HG03045 (cell line): ENCODE measurements at regions not wholly inside any gene's neighbourhood (a gene's known extent, or its start where the extent isn't known, plus 50 kb on each side); places are given as distances from the start of the nearest gene placed in this dataset.
"Not testable (repeated sequence)": the region's sequence is repeated elsewhere in the genome, so short reads cannot be mapped to it uniquely, and the experiment has no call there.

ENCODE experiments used
- ATAC-seq: cut with Tn5 transposase; IDR thresholded peaks from one replicate; pipeline ENCODE4 v1.9.1; 2021; ENCODE audit warnings: mild to moderate bottlenecking, moderate library complexity; ENCODE audit not compliant: unreplicated experiment

DNA sequence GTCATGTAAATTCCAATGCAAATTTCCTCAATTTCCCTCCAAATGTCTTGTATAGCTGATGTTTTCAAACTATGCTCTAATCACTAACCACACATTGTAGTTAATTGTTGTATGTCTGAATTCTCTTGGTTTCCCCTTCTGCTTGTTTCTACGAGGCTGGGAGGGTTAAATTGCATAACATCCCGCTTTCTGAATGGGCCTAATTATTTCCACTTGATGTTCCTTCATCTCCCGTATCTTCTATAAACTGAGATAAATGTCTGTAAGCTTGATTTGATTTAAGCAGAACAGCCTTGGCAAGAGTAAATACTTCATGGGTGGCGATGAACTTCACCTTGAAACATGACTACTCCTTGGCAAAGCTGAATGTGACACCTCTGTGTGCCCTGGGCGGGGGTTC is 72.2 kb downstream of the SERINC2 start:
- no peak for ATAC-seq

DNA sequence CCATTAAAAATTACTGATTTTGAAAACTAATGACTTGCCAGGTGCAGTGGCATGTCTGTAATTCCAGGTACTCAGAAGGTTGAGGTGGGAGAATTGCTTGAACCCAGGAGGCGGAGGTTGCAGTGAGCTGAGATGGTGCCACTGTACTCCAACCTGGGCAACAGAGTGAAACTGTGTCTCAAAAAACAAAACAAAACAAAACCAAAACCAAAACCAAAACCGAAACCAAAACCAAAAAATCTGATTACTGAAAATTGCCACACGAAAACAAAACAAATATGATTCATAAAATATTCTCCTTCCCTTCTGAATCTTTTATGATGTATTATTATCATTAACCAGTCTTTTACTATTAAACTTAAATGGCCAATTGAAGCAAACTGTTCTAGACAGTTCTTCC is 74.1 kb downstream of the SERINC2 start:
- ATAC-seq, result no peak

DNA sequence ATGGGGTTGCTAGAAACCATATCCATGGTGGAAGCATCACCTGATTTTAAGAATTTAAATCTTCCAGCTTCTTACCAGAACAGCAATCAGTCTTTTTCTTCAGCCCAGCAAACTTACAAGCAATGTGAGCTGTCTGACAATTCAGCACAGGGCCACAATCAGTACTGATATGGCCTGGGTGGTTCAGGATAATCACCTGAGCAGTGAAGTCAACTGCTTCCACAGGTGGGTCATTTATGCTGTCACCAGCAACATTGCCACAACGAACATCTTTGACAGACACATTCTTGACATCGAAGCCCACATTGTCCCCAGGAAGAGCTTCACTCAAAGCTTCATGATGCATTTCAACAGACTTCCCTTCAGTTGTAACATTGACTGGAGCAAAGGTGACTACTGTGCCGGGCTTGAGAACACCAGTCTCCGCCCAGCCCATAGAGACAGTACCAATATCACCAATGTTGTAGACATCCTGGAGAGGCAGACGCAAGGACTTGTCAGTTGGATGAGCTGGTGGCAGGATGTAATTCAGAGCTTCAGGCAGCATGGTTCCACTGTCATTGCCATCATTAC is 74.8 kb downstream of the SERINC2 start:
- ATAC-seq, result no peak

DNA sequence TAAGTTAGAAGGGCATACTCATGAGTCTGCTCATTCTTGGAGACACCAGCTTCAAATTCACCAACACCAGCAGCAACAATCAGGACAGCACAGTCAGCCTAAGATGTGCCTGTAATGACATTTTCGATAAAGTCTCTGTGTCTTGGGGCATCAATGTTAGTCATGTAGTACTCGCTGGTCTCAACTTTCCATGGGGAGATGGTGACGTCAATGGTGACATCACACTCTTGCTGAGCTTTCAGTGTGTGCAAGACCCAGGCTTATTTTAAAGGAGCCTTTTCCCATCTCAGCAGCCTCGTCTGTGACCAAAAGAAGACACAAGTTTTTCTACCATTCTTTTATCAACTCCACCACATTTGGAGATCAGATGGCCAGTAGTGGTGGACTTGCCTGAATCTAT is 75.5 kb downstream of the SERINC2 start:
- ATAC-seq, result no peak

DNA sequence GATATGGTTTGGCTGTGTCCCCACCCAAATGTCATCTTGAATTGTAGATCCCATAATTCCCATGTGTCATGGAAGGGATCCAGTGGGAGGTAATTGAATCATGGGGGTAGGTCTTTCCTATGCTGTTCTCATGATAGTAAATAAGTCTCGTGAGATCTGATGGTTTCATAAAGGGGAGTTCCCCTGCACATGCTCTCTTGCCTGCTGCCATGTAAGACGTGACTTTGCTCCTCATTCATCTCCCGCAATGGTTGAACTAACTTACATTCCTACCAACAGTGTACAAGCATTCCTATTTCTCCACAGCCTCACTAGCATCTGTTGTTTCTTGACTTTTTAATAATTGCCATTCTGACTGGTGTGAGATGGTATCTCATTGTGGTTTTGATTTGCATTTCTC is 76.6 kb downstream of the SERINC2 start:
- not testable (repeated sequence) for ATAC-seq

DNA sequence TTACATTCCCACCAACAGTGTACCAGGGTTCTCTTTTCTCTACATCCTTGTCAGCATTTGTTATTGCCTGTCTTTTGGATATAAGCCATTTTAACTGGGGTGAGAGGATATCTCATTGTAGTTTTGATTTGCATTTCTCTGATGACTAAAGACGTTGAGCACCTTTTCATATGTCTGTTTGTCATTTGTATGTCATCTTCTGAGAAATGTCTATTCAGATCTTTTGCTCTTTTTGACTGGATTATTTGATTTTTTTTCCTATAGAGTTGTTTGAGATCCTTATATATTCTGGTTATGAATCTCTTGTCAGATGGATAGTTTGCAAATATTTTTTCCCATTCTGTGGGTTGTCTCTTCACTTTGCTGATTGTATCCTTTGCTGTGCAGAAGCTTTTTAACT is 77.6 kb downstream of the SERINC2 start:
- not testable (repeated sequence) for ATAC-seq

DNA sequence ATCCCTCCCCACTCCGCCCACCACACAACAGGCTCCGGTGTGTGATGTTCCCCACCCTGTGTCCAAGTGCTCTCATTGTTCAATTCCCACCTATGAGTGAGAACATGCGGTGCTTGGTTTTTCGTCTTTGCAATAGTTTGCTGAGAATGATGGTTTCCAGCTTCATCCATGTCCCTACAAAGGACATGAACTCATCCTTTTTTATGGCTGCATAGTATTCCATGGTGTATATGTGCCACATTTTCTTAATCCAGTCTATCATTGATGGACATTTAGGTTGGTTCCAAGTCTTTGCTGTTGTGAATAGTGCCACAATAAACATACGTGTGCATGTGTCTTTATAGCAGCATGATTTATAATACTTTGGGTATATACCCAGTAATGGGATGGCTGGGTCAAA is 81.0 kb upstream of the TINAGL1 start:
- ATAC-seq, result not testable (repeated sequence)

DNA sequence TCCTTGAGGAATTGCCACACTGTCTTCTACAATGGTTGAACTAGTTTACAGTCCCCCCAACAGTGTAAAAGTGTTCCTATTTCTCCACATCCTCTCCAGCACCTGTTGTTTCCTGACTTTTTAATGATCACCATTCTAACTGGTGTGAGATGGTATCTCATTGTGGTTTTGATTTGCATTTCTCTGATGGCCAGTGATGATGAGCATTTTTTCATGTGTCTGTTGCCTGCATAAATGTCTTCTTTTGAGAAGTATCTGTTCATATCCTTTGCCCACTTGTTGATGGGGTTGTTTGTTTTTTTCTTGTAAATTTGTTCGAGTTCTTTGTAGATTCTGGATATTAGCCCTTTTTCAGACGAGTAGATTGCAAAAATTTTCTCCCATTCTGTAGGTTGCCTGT is 80.5 kb upstream of the TINAGL1 start:
- not testable (repeated sequence) for ATAC-seq

DNA sequence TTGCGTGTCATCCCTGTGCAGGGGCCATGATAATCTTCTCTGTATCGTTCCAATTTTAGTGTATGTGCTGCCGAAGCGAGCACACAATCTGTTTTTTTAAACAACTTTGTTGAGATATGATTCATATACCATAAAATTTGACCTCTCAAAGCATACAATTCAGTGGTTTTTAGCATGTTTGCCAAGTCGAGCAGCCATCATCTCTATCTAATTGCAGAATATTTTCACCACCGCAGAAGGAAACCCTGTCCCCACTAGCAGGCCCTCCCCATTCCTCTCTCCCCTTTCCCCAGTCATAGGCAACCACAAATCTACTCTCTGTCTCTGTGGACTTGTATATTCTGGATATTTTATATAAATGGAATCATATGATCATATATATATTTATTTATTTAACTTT is 78.7 kb upstream of the TINAGL1 start:
- ATAC-seq, result no peak

DNA sequence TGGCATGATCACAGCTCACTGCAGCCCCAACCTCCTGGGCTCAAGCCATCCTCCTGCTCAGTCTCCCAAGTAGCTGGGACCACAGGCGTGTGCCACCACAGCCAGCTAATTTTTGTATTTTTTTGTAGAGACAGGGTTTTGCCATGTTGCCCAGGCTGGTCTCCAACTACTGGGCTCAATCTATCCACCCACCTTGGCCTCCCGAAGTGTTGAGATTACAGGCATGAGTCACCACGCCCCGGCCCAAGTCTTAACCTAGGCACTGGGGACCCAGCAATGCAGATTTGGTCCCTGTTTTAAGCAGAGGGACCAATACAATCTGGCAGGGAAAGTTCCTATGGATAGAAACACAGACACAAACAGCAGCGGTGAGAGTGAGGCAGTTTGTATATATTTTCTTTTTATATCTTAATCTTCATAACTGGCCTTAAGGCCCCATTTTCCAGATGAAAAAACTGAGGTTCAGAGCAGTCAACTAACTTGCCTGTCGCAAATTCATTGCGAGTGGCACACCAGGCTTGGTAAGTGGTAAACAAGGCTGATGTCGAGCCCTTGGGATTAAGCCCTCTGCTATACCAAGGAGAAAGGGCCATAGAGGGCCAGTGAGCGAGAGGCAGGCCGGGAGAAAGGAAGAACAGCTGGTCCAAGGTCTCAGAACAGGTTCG is 77.8 kb upstream of the TINAGL1 start:
- no peak for ATAC-seq

DNA sequence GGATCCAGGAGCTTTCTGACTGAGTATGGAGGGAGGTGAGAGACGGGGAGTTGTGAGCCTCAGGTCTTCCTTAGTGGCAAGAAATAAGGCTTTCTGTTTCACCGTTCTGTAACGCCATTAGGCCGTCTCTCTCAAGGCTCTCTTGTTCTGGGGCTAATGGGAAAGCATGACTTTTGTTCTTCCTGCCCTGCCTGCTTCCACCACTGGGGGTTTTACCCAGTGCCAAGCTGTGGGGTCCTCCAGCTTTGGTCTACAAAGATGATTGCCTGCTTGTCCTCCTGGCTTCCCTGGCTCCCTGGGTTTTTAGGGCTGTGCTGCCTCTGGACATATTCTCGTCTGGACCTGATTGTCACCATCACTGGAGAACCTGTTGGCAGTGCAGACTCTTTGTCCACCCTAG is 74.8 kb upstream of the TINAGL1 start:
- ATAC-seq, result no peak

DNA sequence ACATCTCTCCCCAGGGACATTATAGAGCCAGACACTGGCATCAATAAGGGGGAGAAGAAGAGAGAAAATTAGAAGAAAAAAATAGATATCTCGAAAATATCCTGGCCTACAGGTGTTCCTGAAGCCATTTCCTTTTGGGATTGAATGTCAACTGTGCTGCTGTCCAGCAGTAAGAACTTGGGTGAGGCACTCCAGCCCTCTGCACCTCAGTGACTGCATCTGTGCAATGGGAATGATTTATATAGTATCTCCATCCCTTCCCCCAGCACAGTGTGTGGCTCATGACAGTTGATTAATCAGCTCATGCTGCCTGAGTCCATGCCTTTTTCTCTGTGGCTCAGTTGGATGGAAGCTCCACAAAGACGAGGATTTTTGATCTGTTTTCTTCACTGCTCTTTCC is 74.1 kb upstream of the TINAGL1 start:
- ATAC-seq, result no peak

DNA sequence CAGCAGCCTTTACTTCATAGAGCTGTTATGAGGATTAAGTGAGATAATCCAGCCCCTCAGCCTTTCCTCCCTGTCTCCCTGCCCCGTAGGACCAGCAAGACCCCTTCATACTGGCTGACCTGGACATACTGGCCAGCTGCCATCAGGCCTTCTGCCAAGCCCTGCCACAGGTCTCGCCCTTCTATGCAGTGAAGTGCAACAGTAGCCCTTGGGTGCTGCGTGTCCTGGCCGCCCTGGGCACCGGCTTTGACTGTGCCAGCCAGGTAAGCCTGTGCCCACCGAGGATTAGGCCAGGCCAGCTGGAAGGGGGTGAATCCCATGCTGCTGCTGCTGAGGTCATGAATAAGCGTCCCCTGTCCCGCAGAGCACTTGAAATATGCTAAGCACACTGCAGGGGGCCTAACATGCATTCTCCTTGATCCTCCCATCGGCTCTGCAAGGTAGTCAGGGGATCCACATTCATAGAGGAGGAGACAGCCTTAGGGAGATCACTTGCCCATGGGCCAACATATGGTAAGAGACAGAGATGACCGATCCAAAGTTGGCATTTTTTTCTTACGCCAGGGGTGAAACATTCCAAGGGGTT is 73.3 kb upstream of the TINAGL1 start:
- no peak for ATAC-seq

DNA sequence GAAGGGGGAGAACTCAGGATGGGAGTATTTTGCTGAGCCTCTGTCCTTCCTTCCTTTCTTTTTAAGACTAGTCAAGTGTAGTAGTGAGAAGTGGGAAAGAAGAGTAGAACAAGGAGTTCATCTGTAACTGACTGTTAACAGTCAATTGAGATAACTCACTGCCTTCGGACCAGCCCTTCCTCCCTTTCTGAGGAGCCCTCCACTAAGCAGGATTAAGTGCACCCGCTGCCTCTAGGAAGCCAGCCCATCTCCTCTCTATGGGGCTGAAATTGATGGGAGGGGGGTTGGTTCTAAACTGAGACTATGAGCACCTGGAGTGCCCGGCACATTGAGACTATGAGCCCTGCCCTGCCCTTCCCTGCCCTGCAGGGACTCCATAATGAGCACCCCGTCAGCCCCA is 72.7 kb upstream of the TINAGL1 start:
- no peak for ATAC-seq

DNA sequence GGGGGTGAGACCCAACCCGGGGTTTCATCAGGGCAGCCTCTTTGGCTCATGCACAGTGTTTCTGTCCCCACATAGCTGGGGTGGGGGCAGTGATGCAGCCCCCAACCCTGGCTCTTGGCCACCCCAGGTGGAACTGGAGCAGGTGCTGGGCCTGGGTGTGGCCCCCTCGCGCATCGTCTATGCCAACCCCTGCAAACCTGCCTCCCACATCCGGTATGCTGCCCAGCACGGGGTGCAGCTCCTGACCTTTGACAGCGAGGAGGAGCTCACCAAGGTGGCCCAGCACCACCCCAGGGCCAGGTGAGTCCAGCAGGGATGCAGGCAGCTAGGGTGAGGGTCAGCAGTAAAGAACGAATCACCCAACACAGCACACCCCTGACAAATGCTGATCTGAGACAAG is 72.3 kb upstream of the TINAGL1 start:
- ATAC-seq, result no peak

DNA sequence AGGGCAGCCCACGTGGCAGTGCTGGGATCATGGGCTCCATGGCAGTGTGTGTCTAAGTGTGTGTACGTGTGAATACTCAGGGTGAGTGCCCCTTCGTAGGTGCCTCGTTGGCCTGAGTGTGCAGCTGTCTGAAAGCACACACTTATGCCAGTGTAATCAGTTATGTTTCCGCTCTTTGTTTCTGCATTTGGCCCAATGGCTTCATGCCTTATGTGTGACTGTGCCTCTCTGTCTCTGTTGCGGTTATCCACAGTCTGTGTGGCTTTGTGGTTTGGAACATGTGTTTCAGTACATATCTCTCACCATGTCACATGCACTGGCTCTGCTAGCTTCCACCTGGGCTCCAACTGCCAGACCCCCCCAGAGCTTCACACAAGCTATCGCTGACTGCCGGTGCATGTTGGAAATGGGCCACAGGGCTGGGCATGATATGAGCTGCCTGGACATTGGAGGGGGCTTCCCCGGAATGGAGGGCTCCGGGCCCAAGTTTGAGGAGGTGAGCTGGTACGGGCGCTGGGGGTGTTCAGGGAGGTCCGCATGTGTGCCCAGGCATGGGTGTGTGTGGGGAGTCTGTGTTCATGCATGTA is 70.3 kb upstream of the TINAGL1 start:
- peak; percentile 42 for ATAC-seq

DNA sequence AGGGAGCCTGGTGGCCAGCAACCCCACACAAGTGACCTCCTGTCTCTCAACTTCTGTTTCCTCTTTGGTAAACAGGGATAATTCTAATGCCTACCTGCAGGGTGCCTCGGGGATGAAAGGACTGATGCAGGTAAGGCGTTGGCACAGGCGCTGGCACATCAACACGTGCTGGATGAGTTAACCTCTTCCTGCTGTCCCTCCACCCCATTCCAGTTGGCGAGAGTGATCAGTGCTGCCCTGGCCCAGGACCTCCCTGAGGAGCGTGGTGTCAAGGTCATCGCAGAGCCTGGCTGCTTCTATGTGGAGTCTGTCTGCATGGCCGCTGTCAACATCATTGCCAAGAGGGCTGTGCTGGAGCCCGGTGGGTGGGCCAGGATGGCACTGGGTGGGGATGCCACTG is 69.1 kb upstream of the TINAGL1 start:
- ATAC-seq, result no peak

DNA sequence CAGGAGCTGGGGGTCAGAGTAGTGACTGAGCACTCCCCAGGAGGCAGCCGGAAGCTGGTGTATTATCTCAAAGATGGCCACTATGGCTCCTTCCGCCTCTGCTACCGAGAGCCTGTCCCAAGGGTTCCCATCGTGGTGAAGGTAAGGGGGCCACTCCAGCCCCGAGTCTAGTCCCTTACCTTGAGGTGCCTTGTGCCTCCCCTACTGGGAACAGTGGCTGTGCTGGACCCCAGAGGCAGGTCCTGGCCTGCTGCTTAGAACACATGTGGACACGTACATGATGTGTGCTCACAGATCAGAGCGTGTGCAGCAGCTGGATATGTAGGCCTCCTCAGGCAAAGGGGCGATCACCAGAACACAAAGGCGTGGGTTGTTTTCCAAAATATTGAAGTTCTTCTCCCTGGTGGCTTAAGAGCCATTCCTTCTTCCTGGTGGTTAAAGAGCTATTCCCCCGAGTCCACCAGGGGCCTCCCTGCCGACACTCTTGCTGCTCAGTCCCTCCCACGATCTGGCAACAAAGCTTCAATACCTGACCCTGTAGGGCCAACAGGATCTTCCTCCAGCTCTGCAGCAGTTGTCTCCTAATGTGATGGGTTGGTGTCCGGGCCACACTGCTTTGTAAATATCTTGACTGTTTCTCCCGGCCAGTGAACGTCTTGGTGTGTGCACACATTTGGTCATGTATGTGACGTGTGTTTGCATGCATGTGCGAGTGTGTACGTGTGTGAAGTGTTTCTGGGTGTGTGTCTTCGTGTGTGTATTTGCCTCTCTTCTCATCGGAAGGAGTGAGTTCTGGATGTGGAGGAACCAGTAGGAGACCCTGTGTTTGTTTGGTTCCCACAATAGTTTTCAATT is 68.4 kb upstream of the TINAGL1 start:
- no peak for ATAC-seq

DNA sequence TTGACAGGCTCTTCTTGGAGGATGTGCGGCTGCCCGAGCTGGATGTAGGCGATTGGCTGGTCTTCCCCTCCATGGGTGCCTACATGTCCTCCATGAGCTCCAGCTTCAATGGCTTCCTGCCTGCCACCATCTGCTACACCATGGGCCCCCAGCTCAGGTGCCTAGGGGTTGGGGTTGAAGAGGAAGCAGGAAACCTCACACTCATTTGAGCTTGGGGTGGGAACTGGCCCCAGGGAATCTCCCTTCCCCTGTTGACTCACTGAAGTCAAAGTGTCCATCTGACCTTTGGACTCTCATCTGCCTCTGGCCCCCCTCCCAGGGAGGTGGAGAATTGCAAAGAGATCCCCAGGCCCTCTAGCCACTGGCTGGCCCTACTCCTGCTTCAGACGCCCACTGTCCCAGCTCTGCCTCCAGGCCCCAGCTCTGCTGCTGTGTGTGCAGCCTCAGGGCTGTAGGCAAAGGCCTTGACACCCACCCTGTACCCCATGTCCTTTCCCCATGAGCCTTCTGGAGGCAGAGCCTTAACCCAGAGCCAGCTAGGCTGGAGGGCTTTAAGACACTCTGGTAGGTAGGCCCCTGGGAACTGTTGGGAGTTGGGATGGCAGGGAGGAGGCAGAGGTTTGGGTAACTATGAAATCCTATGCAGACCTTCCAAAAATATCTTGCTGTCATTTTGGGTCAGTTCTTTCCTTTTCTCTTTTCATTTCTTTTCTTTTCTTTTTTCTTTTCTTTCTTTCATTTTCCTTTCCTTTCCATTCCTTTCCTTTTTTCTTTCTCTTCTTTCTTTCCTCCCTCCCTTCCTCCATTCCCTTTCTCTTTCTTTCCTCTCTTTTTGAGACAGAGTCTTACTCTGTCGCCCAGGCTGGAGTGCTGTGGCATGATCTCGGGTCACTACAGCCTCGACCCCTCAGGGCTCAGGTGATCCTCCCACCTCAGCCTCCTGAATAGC is 66.9 kb upstream of the TINAGL1 start:
- peak; percentile 66 for ATAC-seq

DNA sequence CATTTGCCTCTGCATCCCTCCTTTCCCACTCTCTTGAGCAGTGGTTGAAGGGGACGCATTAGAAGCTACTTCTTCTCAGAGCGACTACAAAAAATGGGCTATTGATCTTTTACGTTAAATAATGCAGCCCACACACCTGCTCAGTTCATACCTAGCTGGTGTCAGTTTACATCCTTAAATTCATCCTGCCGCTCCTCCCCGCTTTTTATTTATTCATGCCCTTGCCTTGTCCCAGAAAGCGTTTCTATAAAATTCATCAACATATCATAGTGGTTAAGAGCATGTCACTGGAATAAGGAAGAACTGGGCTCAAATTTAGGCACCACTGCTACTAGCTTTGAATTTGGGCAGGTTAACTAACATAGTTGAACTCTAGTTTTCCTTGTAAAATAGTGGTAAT is 66.0 kb upstream of the TINAGL1 start:
- no peak for ATAC-seq
